HG03354 (cell line): ENCODE measurements at regions not wholly inside any gene's neighbourhood (a gene's known extent, or its start where the extent isn't known, plus 50 kb on each side); places are given as distances from the start of the nearest gene placed in this dataset.

Experiments used
- ATAC-seq: cut with Tn5 transposase; IDR thresholded peaks from one replicate; pipeline ENCODE4 v1.9.1; 2021; ENCODE audit warnings: mild to moderate bottlenecking; ENCODE audit not compliant: unreplicated experiment, poor library complexity, severe bottlenecking

GRCh38 chr3:132262956-132263355, 54.3 kb upstream of the ACP3 start:
- ATAC-seq, result no peak

- no peak for ATAC-seq
Measured at GRCh38 chr3:132265028-132265427, 52.2 kb upstream of the ACP3 start.

GRCh38 chr3:132265488-132265887, 51.7 kb upstream of the ACP3 start:
- no peak for ATAC-seq

- no peak for ATAC-seq
Measured at GRCh38 chr3:132267391-132267993, 49.7 kb upstream of the ACP3 start.
